Activated CD8-positive, alpha-beta memory T cell treated with anti-CD3 and anti-CD28 coated beads, Interleukin-2, amount 50 U/mL, for 1 hour (primary cell): ENCODE measurements at regions not wholly inside any gene's neighbourhood (a gene's known extent, or its start where the extent isn't known, plus 50 kb on each side); places are given as distances from the start of the nearest gene placed in this dataset.

ENCODE experiments used
- DNase-seq: peaks from one replicate; pipeline ENCODE4 v3.0.0-alpha.2; 2020; ENCODE audit errors: extremely low read depth

DNA sequence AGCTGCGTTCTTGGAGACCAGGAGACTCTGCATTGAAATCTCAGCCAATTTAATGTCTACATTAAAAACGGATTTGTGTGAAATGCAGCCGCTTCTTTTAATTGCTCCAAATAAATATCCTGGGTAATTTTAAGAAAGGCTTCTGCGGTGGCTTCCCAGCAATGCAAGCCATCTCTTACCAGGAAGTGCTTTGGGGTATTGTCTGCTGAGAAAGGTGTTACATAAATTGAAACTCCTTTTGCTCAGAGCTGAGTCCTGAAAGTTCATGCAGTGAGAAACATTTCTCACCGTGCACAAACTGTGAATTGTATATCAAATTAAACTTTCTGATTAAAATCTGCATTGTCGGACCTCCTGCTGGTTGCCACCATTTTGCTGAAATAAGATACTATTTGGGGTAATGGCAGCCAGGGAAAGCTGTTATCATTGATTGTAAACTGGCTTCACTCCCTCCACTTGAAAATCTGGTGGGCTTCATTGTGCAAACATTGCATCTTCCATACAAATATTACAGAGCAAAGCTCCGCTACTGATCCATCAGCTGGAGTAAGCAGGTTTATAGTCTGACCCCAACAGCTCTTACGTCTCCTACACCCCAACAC lies 59.5 kb downstream of the ZIC5 start:
- no peak for DNase-seq

DNA sequence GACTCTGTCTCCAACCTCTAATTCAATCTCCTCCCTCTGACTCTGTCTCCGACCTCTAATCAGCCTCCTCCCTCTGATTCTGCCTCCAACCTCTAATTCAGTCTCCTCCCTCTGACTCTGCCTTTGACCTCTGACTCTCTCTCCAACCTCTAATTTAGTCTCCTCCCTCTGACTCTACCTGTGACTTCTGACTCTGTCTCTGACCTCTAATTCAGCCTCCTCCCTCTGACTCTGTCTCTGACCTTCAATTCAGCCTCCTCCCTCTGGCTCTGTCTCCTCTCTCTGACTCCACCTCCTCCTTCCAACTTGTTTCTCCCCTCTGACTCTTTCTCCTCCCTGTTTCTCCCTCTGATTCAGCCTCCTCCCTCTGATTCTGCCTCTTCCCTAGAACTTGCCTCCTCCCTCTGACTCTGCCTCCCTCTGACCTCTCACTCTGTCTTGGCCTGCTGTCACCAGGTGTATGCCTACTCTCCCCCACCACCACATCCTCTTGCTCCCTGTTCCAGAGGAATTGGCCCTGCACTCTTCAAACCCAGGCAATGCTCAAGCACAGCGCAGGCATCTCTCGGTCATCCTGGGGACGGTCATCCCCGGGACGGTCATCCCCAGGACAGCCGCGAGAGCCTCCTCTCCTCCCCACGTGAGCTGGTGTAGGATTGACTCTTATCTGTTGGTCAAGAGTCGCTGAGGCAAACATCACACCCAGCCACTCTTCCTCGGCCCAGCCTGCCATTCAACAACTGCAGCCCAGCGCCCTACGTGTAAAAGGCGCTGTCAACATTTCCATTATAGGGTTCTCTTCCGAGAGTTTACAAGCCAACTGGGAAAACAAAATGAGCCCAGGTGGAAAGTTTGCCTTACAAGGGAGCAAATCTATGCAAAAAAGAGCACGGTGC lies 60.2 kb downstream of the ZIC5 start:
- DNase-seq, result no peak

GRCh38 chr13:99909836-99910619 lies 61.5 kb downstream of the ZIC5 start:
- DNase-seq, result no peak

- DNase-seq, result no peak
Measured at GRCh38 chr13:99909097-99909835, 62.3 kb downstream of the ZIC5 start.

GRCh38 chr13:99908140-99908803 lies 63.3 kb downstream of the ZIC5 start:
- DNase-seq, result no peak

DNA sequence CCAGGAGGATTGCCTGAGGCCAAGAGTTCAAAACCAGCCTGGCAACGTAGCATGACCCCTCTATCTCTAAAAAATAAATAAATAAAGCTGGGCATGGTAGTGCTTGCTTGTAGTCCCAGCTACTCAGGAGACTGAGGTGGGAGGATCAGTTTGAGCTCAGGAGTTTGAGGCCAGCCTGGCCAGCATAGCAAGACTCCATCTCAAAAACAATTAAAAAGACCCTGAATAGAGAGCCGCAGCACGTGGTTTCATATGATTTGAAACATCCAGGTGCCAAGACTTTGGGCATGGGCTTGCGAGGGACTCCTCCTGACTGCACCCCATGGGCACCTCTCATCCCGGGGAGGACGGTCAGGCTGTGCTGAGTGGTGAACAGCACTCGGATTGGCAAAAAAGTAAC lies 63.9 kb downstream of the ZIC5 start:
- DNase-seq, result no peak

DNA sequence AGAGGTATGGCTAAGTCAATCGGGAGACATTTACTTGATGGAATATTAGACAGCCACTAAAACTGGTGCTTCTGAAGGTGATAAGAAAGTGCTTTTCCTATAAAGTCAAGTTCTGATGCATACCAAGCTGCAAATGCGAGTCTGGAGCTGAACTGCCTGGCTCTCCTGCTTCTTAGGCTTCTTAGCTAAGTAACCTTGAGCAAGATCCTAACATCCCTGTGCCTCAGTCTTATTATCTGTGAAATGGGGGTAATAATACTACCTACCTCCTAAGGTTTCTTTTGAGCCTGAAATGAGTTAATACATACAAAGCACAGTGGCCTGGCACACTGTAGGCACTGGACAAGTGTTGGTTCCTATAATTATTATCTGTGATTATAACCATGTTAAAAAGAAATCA lies 64.5 kb downstream of the ZIC5 start:
- no peak for DNase-seq

DNA sequence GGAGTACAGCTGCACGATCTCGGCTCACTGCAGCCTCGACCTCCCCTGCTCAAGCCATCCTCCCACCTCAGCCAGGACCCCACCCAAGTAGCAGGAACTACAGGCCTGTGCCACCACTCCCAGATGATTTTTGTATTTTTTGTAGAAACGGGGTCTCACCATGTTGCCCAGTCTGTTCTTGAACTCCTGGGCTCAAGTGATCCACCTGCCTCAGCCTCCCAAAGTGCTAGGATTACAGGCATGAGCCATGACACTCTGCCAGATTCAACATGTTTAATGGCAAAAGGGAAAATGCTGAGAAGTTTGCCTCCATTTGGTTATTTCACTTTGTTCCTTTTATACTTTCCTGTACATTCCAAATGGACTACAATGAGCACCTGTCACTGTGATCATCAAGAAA lies 65.8 kb downstream of the ZIC5 start:
- DNase-seq, result no peak

DNA sequence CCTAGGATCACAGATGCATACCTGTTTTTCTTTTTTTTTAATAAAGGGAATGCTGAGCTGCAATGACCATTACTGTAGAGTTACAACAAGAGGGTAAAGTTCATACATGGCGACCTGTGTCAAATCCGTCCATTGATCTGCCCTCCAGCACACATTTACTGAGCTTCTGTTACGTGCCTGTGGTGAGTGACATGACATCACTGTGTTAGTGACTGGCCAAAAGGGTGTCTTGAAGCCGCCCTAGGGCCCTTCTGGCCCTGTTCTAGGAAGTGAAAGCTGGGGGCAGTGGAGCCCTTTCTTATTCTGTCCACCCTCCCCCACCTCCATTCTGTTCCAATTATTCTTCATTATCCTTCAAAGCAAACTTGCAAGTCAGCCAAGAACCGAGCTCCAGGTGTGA lies 66.3 kb downstream of the ZIC5 start:
- DNase-seq, result no peak

DNA sequence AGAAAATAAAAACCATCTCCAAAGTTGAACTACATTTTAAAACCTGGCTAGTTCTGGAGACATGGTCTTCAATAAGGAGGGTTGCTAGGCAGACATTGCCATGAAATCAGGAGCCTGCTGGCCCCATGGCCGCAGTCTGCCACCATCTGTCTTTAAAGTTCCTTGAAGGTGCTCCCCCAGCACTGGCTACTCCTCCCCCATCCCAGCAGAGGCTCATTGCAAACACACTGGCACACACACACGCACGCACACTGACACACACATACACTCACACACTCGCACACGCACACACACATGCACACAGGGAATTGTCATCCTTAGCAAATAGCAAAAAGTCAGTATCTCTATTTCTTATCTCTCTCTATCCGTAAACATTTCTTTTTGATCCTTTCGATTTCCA lies 68.4 kb downstream of the ZIC5 start:
- DNase-seq, result no peak

- DNase-seq, result no peak
Measured at GRCh38 chr13:99902657-99903056, 68.9 kb downstream of the ZIC5 start.

- no peak for DNase-seq
Measured at GRCh38 chr13:99900960-99901359, 70.6 kb downstream of the ZIC5 start.

GRCh38 chr13:99898421-99898820 lies 73.1 kb downstream of the ZIC5 start:
- DNase-seq, result no peak

- no peak for DNase-seq
Measured at GRCh38 chr13:99897076-99897440, 74.5 kb downstream of the ZIC5 start.

DNA sequence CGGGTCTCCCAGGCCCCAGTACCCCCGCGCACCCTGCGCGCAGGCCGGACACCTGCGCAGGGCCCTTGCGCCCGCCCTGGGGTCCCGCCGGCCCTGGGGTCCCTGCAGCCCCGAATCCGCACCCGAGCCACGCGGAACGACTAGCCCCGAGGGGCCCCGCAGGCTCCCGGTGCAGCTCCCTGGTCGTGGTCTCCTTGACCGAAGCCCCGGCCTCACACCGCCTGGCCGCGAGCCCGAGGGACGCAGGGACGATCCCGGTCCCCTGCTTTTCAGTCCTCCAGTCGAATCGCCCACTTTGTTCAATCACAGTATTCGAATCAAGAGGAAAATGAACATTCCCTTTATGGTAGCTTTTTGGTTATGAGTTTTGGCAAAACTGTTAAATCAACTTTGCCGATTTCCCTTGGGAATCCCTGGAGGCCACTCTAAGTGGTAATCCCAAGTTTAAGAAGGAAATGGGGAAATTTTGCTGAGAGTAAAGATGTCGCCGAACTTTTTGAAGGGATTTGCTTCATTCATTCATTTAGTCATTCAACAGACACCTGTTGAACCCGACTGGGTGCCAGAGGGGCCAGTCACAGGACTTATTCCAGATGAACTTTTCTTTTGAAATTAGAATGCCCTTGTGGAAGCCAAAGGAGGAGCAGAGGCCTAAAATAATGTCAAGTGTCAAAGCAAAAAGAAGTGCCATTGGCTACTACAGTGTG lies 75.0 kb downstream of the ZIC5 start:
- DNase-seq, result no peak

DNA sequence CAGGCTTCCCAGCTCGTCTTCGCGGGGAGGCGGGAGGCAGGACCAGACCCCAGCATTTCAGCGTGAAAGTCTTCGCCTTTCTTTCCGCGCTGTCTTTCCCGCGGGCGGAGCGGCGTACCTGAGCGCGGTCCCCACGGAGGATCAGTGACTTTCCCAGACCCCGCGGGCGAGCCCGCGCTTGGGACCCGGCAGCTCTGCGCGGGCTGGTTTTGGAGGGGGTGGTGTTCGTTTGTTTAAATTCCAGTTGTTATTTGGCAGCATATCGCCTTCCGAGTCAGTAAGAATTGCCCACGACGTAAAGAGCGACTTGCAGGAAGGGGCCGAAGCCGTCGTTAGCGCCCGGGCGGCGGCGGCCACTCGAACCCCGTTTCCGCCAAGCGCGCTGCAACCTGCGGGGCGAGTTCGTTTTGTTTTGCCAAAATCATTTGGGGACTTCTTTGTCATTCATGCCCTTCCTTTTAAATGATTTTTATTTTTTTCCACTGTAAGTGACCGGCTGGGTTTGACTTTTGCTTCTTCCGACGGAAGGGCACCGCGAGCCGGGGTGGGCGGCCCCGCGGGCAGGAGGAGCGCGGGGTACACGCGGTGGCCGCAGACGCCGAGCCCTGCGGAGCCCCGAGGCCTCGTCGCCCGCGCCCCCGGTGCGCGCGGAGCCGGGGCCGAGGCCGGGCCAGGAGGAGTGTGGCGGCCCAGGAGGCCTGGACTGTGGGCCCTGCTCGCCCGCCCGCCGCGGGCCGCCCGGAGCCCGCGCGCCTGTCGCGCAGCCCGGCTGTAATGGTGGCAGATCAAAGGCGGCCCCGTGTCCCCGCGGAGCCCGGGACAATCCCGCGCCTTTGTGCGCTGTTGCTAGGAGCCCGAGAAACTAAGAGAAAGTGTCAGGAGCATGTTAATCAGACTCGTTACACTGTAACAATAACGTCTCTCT lies 75.9 kb downstream of the ZIC5 start:
- DNase-seq, result no peak

- DNase-seq, result no peak
Measured at GRCh38 chr13:99894840-99895443, 76.6 kb downstream of the ZIC5 start.

DNA sequence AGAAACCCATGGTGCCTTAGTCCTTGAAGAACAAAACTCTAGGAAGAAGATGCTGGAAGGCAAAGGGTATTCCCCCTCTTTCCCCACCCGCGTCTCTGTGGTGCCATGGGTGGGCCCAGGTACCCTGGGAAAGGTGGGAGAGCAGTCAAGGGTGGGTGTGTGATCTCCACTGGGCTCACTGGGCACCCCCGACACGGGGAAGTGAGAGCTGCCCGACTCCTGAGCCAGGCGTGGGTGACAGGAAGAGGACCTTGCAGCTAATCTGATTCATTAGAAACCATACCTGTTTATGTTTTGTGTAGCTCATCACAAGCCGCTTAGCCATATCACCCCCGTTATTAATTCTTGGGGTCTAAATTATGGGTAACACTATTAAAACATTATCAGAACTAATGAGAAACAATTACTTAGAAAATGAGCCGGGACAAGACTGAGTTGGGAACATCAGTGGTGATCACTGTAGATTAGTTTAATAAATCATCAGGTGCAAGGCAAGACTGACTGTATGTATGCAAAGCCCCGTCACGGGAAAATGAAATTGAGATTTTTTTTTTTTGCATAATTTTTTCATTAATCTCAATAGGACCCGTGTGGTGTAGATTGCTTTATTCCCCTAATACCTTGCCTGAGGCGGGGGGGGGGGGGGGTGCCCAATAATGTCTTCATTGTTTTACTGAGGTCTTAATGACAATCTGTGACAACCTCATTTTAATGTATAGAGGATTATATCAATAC lies 77.3 kb downstream of the ZIC5 start:
- no peak for DNase-seq

DNA sequence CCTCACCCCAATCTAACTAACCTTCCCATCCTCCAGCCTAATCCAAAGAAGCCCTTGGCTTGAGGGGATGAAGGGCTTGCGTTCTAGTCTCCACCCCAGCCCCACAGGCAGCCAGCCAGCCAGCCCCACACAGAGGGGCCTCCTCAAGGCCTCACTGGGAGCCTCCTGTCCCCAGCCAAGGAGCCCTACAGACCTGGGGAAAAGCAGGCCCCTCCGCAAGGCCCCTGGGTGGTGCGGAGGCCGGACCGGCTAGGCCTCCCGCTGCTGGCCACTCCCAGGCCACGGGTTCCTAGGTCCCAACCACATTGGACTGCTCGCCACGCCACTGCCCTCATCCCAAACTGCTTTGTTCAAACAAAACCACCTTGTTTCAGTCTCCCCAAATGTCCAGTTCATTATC lies 78.0 kb downstream of the ZIC5 start:
- no peak for DNase-seq
